Suprapubic skin (tissue), 3 donors: ENCODE measurements at regions not wholly inside any gene's neighbourhood (a gene's known extent, or its start where the extent isn't known, plus 50 kb on each side); places are given as distances from the start of the nearest gene placed in this dataset.
"Not testable (repeated sequence)": the region's sequence is repeated elsewhere in the genome, so short reads cannot be mapped to it uniquely, and the experiment has no call there.

ENCODE experiments used
- POLR2A ChIP-seq, 2 donors: fragments of 450-650 bp; IDR thresholded peaks; one replicate each; pipeline ENCODE4 v1.6.1; 2017; ENCODE audit warnings: antibody characterized with exemption in 2 of 2, mild to moderate bottlenecking in 2 of 2, moderate library complexity in 2 of 2
- TF ChIP-seq, protein P1 (sequence below), 2 donors: fragments of 200-600 bp in 1 of 2; fragments of 450-650 bp in 1 of 2; sonication (generic) in 1 of 2; IDR thresholded peaks; one replicate each; pipeline ENCODE4 v1.5.1; 2016 to 2019; ENCODE audit warnings: antibody characterized with exemption in 2 of 2, mild to moderate bottlenecking in 1 of 2, moderate library complexity in 1 of 2

- TF ChIP-seq, protein P1, sequence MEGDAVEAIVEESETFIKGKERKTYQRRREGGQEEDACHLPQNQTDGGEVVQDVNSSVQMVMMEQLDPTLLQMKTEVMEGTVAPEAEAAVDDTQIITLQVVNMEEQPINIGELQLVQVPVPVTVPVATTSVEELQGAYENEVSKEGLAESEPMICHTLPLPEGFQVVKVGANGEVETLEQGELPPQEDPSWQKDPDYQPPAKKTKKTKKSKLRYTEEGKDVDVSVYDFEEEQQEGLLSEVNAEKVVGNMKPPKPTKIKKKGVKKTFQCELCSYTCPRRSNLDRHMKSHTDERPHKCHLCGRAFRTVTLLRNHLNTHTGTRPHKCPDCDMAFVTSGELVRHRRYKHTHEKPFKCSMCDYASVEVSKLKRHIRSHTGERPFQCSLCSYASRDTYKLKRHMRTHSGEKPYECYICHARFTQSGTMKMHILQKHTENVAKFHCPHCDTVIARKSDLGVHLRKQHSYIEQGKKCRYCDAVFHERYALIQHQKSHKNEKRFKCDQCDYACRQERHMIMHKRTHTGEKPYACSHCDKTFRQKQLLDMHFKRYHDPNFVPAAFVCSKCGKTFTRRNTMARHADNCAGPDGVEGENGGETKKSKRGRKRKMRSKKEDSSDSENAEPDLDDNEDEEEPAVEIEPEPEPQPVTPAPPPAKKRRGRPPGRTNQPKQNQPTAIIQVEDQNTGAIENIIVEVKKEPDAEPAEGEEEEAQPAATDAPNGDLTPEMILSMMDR (IDR thresholded peaks at IDR 0.05), result not testable (repeated sequence)
- TF ChIP-seq POLR2A (IDR thresholded peaks at IDR 0.05), result not testable (repeated sequence)
Observed at GRCh38 chr6:86146751-86147150, 504.1 kb upstream of the SYNCRIP start.
